ENCODE measurements at regions not wholly inside any gene's neighbourhood (a gene's known extent, or its start where the extent isn't known, plus 50 kb on each side); places are given as distances from the start of the nearest gene placed in this dataset.

- no peak overlapping the region for H3K27ac Mint-ChIP-seq
- no peak overlapping the region for H3K27ac ChIP-seq (ENCODE audit: low read depth in 1 of 2, low read length in 2 of 2)
- TF ChIP-seq CTCF (IDR thresholded peaks at IDR 0.05): no peak
- no peaks in the 10 kb centered on the region for H3K79me2 ChIP-seq (ENCODE audit: insufficient read depth, low read length)
- DNase-seq: no peak
- intact Hi-C loops (cut with micrococcal nuclease): no loop called here
- H3K36me3 Mint-ChIP-seq: no peaks in the 10 kb centered on the region
- no peaks in the 10 kb centered on the region for H3K27me3 ChIP-seq (ENCODE audit: control insufficient read depth in 2 of 2, insufficient read depth in 2 of 2, low read length in 2 of 2)
- no peaks in the 10 kb centered on the region for H4K20me1 ChIP-seq (ENCODE audit: insufficient read depth, low read length)
- no peaks in the 10 kb centered on the region for H3K4me1 Mint-ChIP-seq
- no peak overlapping the region for H3K4me3 ChIP-seq (replicated peaks in 1 of 3; ENCODE audit: low read depth in 2 of 3, low read length in 3 of 3)
- H2AFZ ChIP-seq (ENCODE audit: insufficient read depth, low read depth, low read length, poor library complexity, severe bottlenecking): no peak overlapping the region
- H3K27me3 Mint-ChIP-seq (ENCODE audit: low read depth in 3 of 3): no peaks in the 10 kb centered on the region
- H3K9me3 ChIP-seq (replicated peaks in 1 of 2; ENCODE audit: control insufficient read depth in 1 of 2, insufficient read depth in 1 of 2, low read length in 2 of 2): peaks cover 0 to 4% of the 10 kb centered on the region in 2 donors
- H3K9me3 Mint-ChIP-seq: peaks cover 2 to 9% (median 6%) of the 10 kb centered on the region in 7 donors
- no peak overlapping the region for H3K9ac ChIP-seq (ENCODE audit: insufficient read depth, low read length, poor library complexity, severe bottlenecking)
- WGBS (ENCODE audit: insufficient coverage): 100% methylated on average over 1 of the region's 4 CpGs
- H3K36me3 ChIP-seq (replicated peaks in 1 of 2; ENCODE audit: control insufficient read depth in 1 of 2, insufficient read depth in 2 of 2, low read length in 2 of 2): no peaks in the 10 kb centered on the region
- H3K4me1 ChIP-seq (ENCODE audit: control insufficient read depth in 1 of 2, insufficient read depth in 2 of 2, low read length in 2 of 2): no peaks in the 10 kb centered on the region
- no peak overlapping the region for H3K4me2 ChIP-seq (replicated peaks; ENCODE audit: extremely low read depth, low read length, poor library complexity, severe bottlenecking)
- no peak overlapping the region for H3K4me3 Mint-ChIP-seq
Observed at GRCh38 chr18:45509535-45509934, 105.7 kb upstream of the SLC14A2 start.

DNA sequence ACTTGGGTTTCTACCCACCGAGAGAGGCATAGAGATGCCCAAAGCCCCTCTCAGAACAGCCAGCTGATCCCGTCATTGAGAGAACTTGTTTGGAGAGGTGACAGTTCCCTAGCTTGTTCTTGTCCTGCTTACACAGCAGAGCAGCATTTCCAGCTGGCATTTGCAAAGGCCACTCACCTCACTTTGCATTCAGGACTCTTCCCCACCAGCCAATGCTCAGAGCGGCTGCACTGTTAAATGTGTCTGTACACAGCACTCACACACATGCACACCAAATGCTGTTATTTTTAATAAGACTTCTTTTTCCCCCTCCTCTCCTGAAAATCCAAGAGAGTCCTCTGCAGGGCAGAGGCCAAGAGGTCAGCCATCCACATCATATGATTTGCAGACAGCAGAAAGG is 104.6 kb upstream of the SLC14A2 start:
- H3K4me1 Mint-ChIP-seq: no peaks in the 10 kb centered on the region
- H2AFZ ChIP-seq (ENCODE audit: insufficient read depth, low read depth, low read length, poor library complexity, severe bottlenecking): no peak overlapping the region
- no peaks in the 10 kb centered on the region for H3K4me1 ChIP-seq (ENCODE audit: control insufficient read depth in 1 of 2, insufficient read depth in 2 of 2, low read length in 2 of 2)
- H3K4me3 Mint-ChIP-seq: no peak overlapping the region
- H3K27me3 ChIP-seq (ENCODE audit: control insufficient read depth in 2 of 2, insufficient read depth in 2 of 2, low read length in 2 of 2): no peaks in the 10 kb centered on the region
- TF ChIP-seq CTCF (IDR thresholded peaks at IDR 0.05): no peak
- H3K9me3 Mint-ChIP-seq: peaks cover 2 to 18% (median 6%) of the 10 kb centered on the region in 7 donors
- H3K9me3 ChIP-seq (replicated peaks in 1 of 2; ENCODE audit: control insufficient read depth in 1 of 2, insufficient read depth in 1 of 2, low read length in 2 of 2): peaks cover 0 to 4% of the 10 kb centered on the region in 2 donors
- H3K27ac Mint-ChIP-seq: no peak overlapping the region
- no peaks in the 10 kb centered on the region for H3K36me3 ChIP-seq (replicated peaks in 1 of 2; ENCODE audit: control insufficient read depth in 1 of 2, insufficient read depth in 2 of 2, low read length in 2 of 2)
- no peak overlapping the region for H3K27ac ChIP-seq (ENCODE audit: low read depth in 1 of 2, low read length in 2 of 2)
- no peak overlapping the region for H3K9ac ChIP-seq (ENCODE audit: insufficient read depth, low read length, poor library complexity, severe bottlenecking)
- H4K20me1 ChIP-seq (ENCODE audit: insufficient read depth, low read length): no peaks in the 10 kb centered on the region
- H3K36me3 Mint-ChIP-seq: no peaks in the 10 kb centered on the region
- 100% methylated on average over 3 of the region's 3 CpGs for WGBS (ENCODE audit: insufficient coverage)
- H3K4me2 ChIP-seq (replicated peaks; ENCODE audit: extremely low read depth, low read length, poor library complexity, severe bottlenecking): no peak overlapping the region
- H3K27me3 Mint-ChIP-seq (ENCODE audit: low read depth in 3 of 3): no peaks in the 10 kb centered on the region
- H3K79me2 ChIP-seq (ENCODE audit: insufficient read depth, low read length): no peaks in the 10 kb centered on the region
- intact Hi-C loops (cut with micrococcal nuclease): no loop called here
- no peak for DNase-seq
- no peak overlapping the region for H3K4me3 ChIP-seq (replicated peaks in 1 of 3; ENCODE audit: low read depth in 2 of 3, low read length in 3 of 3)
